PFSK-1 (cell line): ENCODE measurements at regions not wholly inside any gene's neighbourhood (a gene's known extent, or its start where the extent isn't known, plus 50 kb on each side); places are given as distances from the start of the nearest gene placed in this dataset.

Experiments used
- FOXP2 ChIP-seq: optimal IDR thresholded peaks from 2 replicates; pipeline ENCODE3; 2011; ENCODE audit warnings: borderline replicate concordance, control low read depth, inconsistent platforms; ENCODE audit not compliant: insufficient read depth; ENCODE audit errors: extremely low read length, extremely low read depth
- POLR2AphosphoS5 ChIP-seq: IDR thresholded peaks from 2 replicates; pipeline ENCODE4 v1.6.1; 2012; ENCODE audit warnings: low read depth, mild to moderate bottlenecking, control low read depth, low read length, moderate library complexity
- SIN3A ChIP-seq: IDR thresholded peaks from 2 replicates; pipeline ENCODE4 v1.6.1; 2012; ENCODE audit warnings: mild to moderate bottlenecking, low read length, moderate library complexity, borderline replicate concordance; ENCODE audit not compliant: insufficient read depth
- TAF1 ChIP-seq: IDR thresholded peaks from 2 replicates; pipeline ENCODE4 v1.6.1; 2012; ENCODE audit warnings: low read length, control low read depth, borderline replicate concordance; ENCODE audit not compliant: insufficient read depth
- TF ChIP-seq, protein P1 (sequence below), 2 experiments: IDR thresholded peaks; 2 replicates each; pipeline versions ENCODE4 v1.6.1 to v1.8.0; 2011 to 2012; ENCODE audit warnings: low read depth in 2 of 2, low read length in 2 of 2, control low read depth in 1 of 2, inconsistent platforms in 1 of 2, mild to moderate bottlenecking in 1 of 2, moderate library complexity in 1 of 2; ENCODE audit not compliant: insufficient read depth in 1 of 2

DNA sequence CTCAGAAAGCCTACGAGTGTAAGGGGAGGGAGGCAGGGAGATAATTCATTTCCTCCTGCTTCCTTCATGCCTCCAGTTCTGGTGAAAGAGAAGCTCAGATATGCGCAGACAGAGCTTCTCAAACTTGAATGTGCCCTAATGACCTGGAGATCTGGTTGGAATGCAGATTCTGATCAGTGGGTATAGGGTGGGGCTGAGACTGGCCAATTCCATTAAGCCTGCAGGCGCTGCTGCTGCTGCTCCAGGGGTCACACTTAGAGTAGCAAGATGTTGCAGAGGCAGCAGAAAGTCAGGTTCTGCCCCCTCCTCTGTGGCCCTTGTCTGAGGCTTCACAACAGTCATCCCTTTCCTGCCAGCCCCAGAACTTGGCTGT, 161.0 kb downstream of the DHX35 start:
- no peak for TF ChIP-seq FOXP2
- TF ChIP-seq POLR2AphosphoS5, result no peak
- TF ChIP-seq SIN3A, result no peak
- TF ChIP-seq, protein P1, sequence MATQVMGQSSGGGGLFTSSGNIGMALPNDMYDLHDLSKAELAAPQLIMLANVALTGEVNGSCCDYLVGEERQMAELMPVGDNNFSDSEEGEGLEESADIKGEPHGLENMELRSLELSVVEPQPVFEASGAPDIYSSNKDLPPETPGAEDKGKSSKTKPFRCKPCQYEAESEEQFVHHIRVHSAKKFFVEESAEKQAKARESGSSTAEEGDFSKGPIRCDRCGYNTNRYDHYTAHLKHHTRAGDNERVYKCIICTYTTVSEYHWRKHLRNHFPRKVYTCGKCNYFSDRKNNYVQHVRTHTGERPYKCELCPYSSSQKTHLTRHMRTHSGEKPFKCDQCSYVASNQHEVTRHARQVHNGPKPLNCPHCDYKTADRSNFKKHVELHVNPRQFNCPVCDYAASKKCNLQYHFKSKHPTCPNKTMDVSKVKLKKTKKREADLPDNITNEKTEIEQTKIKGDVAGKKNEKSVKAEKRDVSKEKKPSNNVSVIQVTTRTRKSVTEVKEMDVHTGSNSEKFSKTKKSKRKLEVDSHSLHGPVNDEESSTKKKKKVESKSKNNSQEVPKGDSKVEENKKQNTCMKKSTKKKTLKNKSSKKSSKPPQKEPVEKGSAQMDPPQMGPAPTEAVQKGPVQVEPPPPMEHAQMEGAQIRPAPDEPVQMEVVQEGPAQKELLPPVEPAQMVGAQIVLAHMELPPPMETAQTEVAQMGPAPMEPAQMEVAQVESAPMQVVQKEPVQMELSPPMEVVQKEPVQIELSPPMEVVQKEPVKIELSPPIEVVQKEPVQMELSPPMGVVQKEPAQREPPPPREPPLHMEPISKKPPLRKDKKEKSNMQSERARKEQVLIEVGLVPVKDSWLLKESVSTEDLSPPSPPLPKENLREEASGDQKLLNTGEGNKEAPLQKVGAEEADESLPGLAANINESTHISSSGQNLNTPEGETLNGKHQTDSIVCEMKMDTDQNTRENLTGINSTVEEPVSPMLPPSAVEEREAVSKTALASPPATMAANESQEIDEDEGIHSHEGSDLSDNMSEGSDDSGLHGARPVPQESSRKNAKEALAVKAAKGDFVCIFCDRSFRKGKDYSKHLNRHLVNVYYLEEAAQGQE (IDR thresholded peaks at IDR 0.05; ENCODE audit: insufficient read depth in 1 of 2, low read depth in 2 of 2, low read length in 2 of 2), result no peak
- no peak for TF ChIP-seq TAF1

DNA sequence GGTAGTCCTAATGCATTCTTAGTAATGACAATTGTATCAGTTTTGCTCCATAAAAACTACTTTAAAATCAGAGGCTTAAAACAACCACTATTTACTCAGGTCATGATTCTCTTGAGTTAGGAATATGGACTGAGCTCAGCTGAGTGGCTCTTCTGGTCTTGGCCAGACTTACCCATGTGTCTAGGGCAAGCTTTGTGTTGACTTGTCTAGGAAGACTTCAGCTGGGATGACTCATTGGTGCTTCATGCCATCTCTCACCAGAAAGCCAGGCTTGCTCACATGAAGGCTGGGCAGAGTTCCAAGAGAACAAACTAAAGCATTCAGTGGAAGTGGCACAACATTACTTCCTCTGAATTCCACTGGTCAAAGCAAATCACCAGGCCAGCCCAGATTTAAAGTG, 155.3 kb downstream of the DHX35 start:
- no peak for TF ChIP-seq FOXP2
- TF ChIP-seq TAF1, result no peak

DNA sequence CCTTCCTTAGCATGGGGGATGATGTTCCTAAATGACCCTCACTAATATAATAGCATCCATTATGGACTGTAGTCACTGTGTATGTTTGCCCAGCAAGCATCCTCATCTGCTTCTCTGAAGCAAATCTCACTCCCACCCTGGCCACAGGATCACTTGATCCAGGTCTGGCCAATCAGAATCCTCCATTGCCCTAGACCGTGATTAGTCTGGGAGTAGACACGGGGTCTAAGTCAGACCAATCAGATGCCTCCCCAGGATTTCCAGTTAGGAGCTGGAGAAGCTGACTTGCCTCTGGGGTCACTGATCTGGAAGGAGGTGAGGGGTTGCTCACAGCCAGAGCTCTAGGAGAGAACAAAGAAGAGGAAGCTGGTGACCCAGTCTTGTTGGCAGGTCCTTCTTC, 153.9 kb downstream of the DHX35 start:
- TF ChIP-seq TAF1 (no peak), POLR2AphosphoS5 (no peak), FOXP2 (no peak), SIN3A (no peak)
- TF ChIP-seq, protein P1 (IDR thresholded peaks at IDR 0.05; ENCODE audit: insufficient read depth in 1 of 2, low read depth in 2 of 2, low read length in 2 of 2), result no peak

DNA sequence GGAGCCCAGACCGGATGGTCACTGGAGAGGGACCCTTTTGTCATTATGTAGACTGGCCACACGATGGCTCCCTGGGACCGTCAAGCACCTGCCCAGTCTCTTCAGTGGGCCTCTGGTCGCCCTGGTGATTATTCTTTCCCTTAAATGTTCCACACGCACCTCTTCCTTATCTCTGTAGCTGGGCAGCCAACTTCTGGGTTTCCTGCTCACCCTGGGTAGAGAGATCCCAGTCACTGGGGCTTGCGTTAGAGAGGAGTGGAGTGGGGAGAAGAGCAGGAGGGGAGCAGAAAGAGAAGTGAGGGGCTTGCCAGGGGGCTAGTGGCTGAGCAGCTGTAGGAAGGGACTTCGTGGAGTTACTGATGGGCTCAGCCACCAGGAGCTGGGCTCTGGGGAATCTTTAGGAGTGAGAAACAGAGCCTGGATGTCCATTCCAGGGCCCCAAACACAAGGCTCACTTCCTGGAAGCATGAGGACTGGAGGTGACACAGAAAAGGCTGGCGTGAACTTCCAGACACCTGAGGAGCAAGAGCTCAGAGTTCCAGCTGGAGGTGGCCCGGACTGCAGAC, 150.1 kb downstream of the DHX35 start:
- TF ChIP-seq TAF1 (no peak), POLR2AphosphoS5 (no peak), SIN3A (no peak), FOXP2 (no peak)
- TF ChIP-seq, protein P1 (IDR thresholded peaks at IDR 0.05; ENCODE audit: insufficient read depth in 1 of 2, low read depth in 2 of 2, low read length in 2 of 2), result no peak

DNA sequence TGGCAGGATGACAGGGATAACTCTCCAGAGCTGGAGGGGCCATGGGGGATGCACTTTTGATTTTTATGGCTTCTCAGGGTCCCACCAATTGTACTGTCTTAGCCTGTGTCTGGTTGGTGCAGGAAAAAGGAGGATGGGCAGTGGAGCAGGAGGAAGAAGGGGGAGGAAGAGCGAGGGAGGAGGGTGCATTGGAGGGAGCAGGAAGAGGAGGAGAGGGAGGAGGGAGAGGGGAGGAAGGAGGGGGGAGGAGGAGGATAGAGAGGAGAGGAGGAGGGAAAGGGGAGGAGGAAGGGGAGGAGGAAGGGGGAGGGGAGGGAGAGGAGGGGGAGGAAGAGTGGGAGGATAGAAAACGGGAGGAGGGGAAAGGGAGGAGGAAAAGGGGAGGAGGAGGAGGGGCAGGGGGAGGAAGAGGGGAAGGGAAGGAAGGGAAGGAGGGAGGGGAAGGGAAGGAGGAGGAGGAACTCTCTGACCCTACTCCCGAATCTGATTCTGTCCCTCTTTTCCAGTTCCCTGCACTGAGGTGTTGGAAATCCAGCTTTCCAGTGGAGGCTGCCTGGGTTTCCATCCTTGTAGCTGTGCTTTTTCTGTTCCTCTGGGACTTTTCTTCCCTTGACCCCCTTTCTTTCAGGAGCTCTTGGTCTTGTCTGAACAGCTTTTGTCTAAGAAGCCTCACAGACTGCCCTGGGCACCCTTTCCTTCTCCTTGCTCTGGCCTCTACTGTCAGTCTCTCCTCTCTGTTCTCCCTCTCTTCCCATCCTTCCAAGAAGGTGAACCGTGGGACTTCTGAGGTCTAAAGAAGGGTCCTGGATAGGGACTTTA, 149.4 kb downstream of the DHX35 start:
- TF ChIP-seq, protein P1 (IDR thresholded peaks at IDR 0.05; ENCODE audit: insufficient read depth in 1 of 2, low read depth in 2 of 2, low read length in 2 of 2), result no peak
- TF ChIP-seq FOXP2 (no peak), SIN3A (no peak), POLR2AphosphoS5 (no peak), TAF1 (no peak)
